ENCODE measurements at regions not wholly inside any gene's neighbourhood (a gene's known extent, or its start where the extent isn't known, plus 50 kb on each side); places are given as distances from the start of the nearest gene placed in this dataset.

- Histone ChIP-seq H2AFZ (ENCODE audit: low read length) (peak overlapping the region; percentile 17; the same call in 1 of the 2 replicates), H3K27me3 (replicated peaks in 1 of 4; ENCODE audit: control insufficient read depth in 3 of 4, extremely low read depth in 1 of 4, insufficient read depth in 3 of 4, low read length in 3 of 4) (no peaks in the 10 kb centered on the region; a peak in 1 of 7 replicates), H3K9ac (replicated peaks in 1 of 4; ENCODE audit: extremely low read depth in 1 of 4, low read depth in 3 of 4, low read length in 3 of 4) (peak overlapping the region in 3 of 4 experiments; percentile 21 to 77 (median 47); a peak in 4 of 7 replicates), H3K79me2 (ENCODE audit: control insufficient read depth in 1 of 2, insufficient read depth in 2 of 2, low read length in 2 of 2) (no peaks in the 10 kb centered on the region), H3K23ac (ENCODE audit: insufficient read length) (no peak overlapping the region), H3K36me3 (ENCODE audit: control insufficient read depth in 2 of 4, insufficient read depth in 4 of 4, low read length in 3 of 4) (no peaks in the 10 kb centered on the region), H3K56ac (replicated peaks; ENCODE audit: insufficient read length, low read depth, low read length) (peak overlapping the region; percentile 30), H3K4me3 (ENCODE audit: extremely low read depth in 1 of 4, insufficient read depth in 2 of 4, low read depth in 3 of 4, low read length in 4 of 4) (peak overlapping the region; percentile 32 to 62 (median 38); a peak in 7 of 8 replicates), H3K27ac (ENCODE audit: low read depth, low read length) (no peak overlapping the region; the same call in 1 of the 2 replicates), H3K23me2 (ENCODE audit: low read depth, low read length) (peaks cover 4% of the 10 kb centered on the region; the same call in 1 of the 2 replicates), H4K5ac (ENCODE audit: insufficient read length, low read depth, low read length) (no peak overlapping the region), H2BK5ac (ENCODE audit: low read depth, low read length) (no peak overlapping the region), H2BK120ac (replicated peaks; ENCODE audit: low read depth, low read length) (peak overlapping the region; percentile 64), H3K9me3 (ENCODE audit: insufficient read depth in 2 of 2, low read depth in 1 of 2, low read length in 1 of 2) (no peaks in the 10 kb centered on the region), H2AK5ac (ENCODE audit: low read depth, low read length) (no peak overlapping the region), H2BK12ac (ENCODE audit: low read depth, low read length) (no peak overlapping the region), H3K18ac (ENCODE audit: extremely low read depth, low read length) (no peak overlapping the region; the same call in 1 of the 2 replicates), H3K4ac (replicated peaks; ENCODE audit: insufficient read length, low read depth, low read length) (no peak overlapping the region), H3K79me1 (ENCODE audit: low read depth, low read length) (no peaks in the 10 kb centered on the region), H4K8ac (ENCODE audit: extremely low read depth, insufficient read depth, low read length) (peak overlapping the region; percentile 95; the same call in 1 of the 2 replicates), H4K20me1 (replicated peaks in 1 of 2; ENCODE audit: control insufficient read depth in 1 of 2, insufficient read depth in 2 of 2, low read length in 2 of 2) (no peaks in the 10 kb centered on the region), H2BK20ac (ENCODE audit: low read length) (no peak overlapping the region), H3K4me2 (ENCODE audit: insufficient read depth in 1 of 2, low read depth in 2 of 2, low read length in 2 of 2) (peak overlapping the region; percentile 54 to 82), H2BK15ac (ENCODE audit: low read length) (no peak overlapping the region), H3K14ac (ENCODE audit: insufficient read length) (no peak overlapping the region), H3K4me1 (replicated peaks in 1 of 4; ENCODE audit: control insufficient read depth in 3 of 4, insufficient read depth in 4 of 4, low read length in 3 of 4) (peaks cover 0 to 5% (median 0%) of the 10 kb centered on the region in 4 experiments; a peak in 1 of 7 replicates), H4K91ac (replicated peaks; ENCODE audit: insufficient read length, low read length) (peak overlapping the region; percentile 81)
- FAIRE-seq (no peak), DNase-seq (ENCODE audit: low read depth in 1 of 2, low spot score in 2 of 2) (peak in 1 of 2 experiments; percentile 64)
- WGBS, 2 experiments (ENCODE audit: extremely low coverage in 1 of 2, insufficient coverage in 1 of 2, insufficient read length in 1 of 2, insufficient replicate concordance in 2 of 2, low coverage in 1 of 2, low lambda C conversion rate in 2 of 2, missing lambda C conversion rate in 1 of 2): 6% methylated on average over 22 of the region's 83 CpGs; no CpG with 5 or more reads in 1 of the 2 experiments
- ChIA-PET CTCF (ENCODE audit: partially characterized antibody) (interaction anchor here (0.7 to 1.9 kb wide), 6 partner anchors 9 to 604 kb away, joined by 3 to 7 read pairs (median 3); no protein-coding TSS in a partner anchor), POLR2A (ENCODE audit: partially characterized antibody) (interaction anchor here (0.9 to 1.3 kb wide), 2 partner anchors 76 to 85 kb away, joined by 3 read pairs; no protein-coding TSS in a partner anchor)
- TF ChIP-seq E2F6 (IDR thresholded peaks at IDR 0.05) (peak; percentile 77), MAX (IDR thresholded peaks at IDR 0.05) (peak; percentile 61), TAF7 (optimal IDR thresholded peaks at IDR 0.05; ENCODE audit: borderline replicate concordance, low read depth, low read length) (no peak), JUND (IDR thresholded peaks at IDR 0.05; ENCODE audit: low read length) (no peak), SUZ12 (IDR thresholded peaks at IDR 0.05; ENCODE audit: low read length) (no peak), GABPA (IDR thresholded peaks at IDR 0.05; ENCODE audit: borderline replicate concordance, insufficient read depth, low read length) (no peak), CBX8 (IDR thresholded peaks at IDR 0.05; ENCODE audit: borderline replicate concordance, low read depth, low read length) (no peak)
- TF ChIP-seq, protein P1, sequence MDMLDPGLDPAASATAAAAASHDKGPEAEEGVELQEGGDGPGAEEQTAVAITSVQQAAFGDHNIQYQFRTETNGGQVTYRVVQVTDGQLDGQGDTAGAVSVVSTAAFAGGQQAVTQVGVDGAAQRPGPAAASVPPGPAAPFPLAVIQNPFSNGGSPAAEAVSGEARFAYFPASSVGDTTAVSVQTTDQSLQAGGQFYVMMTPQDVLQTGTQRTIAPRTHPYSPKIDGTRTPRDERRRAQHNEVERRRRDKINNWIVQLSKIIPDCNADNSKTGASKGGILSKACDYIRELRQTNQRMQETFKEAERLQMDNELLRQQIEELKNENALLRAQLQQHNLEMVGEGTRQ (IDR thresholded peaks at IDR 0.05; ENCODE audit: low read length): no peak
Observed at GRCh38 chr15:94844538-94845389, 613.4 kb downstream of the MCTP2 start.

Measured in H1 (cell line).